GM12865 (cell line): ENCODE measurements at regions not wholly inside any gene's neighbourhood (a gene's known extent, or its start where the extent isn't known, plus 50 kb on each side); places are given as distances from the start of the nearest gene placed in this dataset.

Experiments used
- DNase-seq: peaks from one replicate; pipeline ENCODE4 v3.0.0; 2010; ENCODE audit warnings: low read depth
- H3K4me3 ChIP-seq: 2 replicates; pipeline ENCODE4 v1.5.1; 2011; ENCODE audit warnings: mild to moderate bottlenecking, low read depth, low read length, control low read depth
- CTCF ChIP-seq: IDR thresholded peaks from 2 replicates; pipeline ENCODE4 v1.5.1; 2011; ENCODE audit warnings: low read length, control low read depth, low read depth, inconsistent platforms; ENCODE audit not compliant: insufficient read depth; ENCODE audit errors: missing control alignments

GRCh38 chr7:45515346-45515745, 58.8 kb upstream of the ADCY1 start:
- no peak for DNase-seq
- no peak for TF ChIP-seq CTCF

More at GRCh38 chr7:45515346-45515745, 58.8 kb upstream of the ADCY1 start:
- H3K4me3 ChIP-seq, result no peak overlapping the region
